SK-N-SH (cell line): ENCODE measurements at regions not wholly inside any gene's neighbourhood (a gene's known extent, or its start where the extent isn't known, plus 50 kb on each side); places are given as distances from the start of the nearest gene placed in this dataset.

Source experiments
- CTCF ChIP-seq: fragments of 200-600 bp; sonication (generic); IDR thresholded peaks from 2 replicates; pipeline ENCODE4 v1.6.1; 2017; ENCODE audit warnings: antibody characterized with exemption, mild to moderate bottlenecking, moderate library complexity
- EP300 ChIP-seq, 2 experiments: IDR thresholded peaks; 2 replicates each; pipeline versions ENCODE4 v1.4.0 to v1.6.1; 2012; ENCODE audit warnings: borderline replicate concordance in 1 of 2, low read depth in 1 of 2, low read length in 1 of 2
- FOSL2 ChIP-seq: IDR thresholded peaks from 2 replicates; pipeline ENCODE4 v1.4.0; 2012; ENCODE audit warnings: low read depth, mild to moderate bottlenecking, moderate library complexity, borderline replicate concordance
- GABPA ChIP-seq: IDR thresholded peaks from 2 replicates; pipeline ENCODE4 v1.4.0; 2012; ENCODE audit warnings: low read depth, mild to moderate bottlenecking
- JUND ChIP-seq: IDR thresholded peaks from 2 replicates; pipeline ENCODE4 v1.4.0; 2012
- POLR2AphosphoS5 ChIP-seq: IDR thresholded peaks from 2 replicates; pipeline ENCODE4 v1.6.1; 2012; ENCODE audit warnings: low read depth, low read length
- RAD21 ChIP-seq: IDR thresholded peaks from 2 replicates; pipeline ENCODE4 v1.6.1; 2012; ENCODE audit warnings: mild to moderate bottlenecking, low read length
- SIN3A ChIP-seq: IDR thresholded peaks from 2 replicates; pipeline ENCODE4 v1.6.1; 2012; ENCODE audit warnings: low read depth, mild to moderate bottlenecking, low read length, moderate library complexity, borderline replicate concordance
- YY1 ChIP-seq: IDR thresholded peaks from 2 replicates; pipeline ENCODE4 v1.4.0; 2012; ENCODE audit warnings: low read depth, mild to moderate bottlenecking
- ZBTB33 ChIP-seq: IDR thresholded peaks from 2 replicates; pipeline ENCODE4 v1.4.0; 2012; ENCODE audit warnings: low read depth, borderline replicate concordance
- TF ChIP-seq, protein P1 (sequence below): IDR thresholded peaks from 2 replicates; pipeline ENCODE4 v1.6.1; 2012; ENCODE audit warnings: mild to moderate bottlenecking, low read depth, low read length, moderate library complexity
- TF ChIP-seq, protein P2 (sequence below): fragments of 150-350 bp; IDR thresholded peaks from 2 replicates; pipeline ENCODE4 v1.6.1; 2017; ENCODE audit warnings: antibody characterized with exemption, low read length, low read depth, borderline replicate concordance

- TF ChIP-seq CTCF (no peak), SIN3A (no peak), EP300 (IDR thresholded peaks at IDR 0.05; ENCODE audit: borderline replicate concordance in 1 of 2, low read depth in 1 of 2, low read length in 1 of 2) (no peak), JUND (no peak), POLR2AphosphoS5 (no peak), ZBTB33 (no peak), GABPA (no peak), FOSL2 (no peak), RAD21 (no peak), YY1 (no peak)
- TF ChIP-seq, protein P1, sequence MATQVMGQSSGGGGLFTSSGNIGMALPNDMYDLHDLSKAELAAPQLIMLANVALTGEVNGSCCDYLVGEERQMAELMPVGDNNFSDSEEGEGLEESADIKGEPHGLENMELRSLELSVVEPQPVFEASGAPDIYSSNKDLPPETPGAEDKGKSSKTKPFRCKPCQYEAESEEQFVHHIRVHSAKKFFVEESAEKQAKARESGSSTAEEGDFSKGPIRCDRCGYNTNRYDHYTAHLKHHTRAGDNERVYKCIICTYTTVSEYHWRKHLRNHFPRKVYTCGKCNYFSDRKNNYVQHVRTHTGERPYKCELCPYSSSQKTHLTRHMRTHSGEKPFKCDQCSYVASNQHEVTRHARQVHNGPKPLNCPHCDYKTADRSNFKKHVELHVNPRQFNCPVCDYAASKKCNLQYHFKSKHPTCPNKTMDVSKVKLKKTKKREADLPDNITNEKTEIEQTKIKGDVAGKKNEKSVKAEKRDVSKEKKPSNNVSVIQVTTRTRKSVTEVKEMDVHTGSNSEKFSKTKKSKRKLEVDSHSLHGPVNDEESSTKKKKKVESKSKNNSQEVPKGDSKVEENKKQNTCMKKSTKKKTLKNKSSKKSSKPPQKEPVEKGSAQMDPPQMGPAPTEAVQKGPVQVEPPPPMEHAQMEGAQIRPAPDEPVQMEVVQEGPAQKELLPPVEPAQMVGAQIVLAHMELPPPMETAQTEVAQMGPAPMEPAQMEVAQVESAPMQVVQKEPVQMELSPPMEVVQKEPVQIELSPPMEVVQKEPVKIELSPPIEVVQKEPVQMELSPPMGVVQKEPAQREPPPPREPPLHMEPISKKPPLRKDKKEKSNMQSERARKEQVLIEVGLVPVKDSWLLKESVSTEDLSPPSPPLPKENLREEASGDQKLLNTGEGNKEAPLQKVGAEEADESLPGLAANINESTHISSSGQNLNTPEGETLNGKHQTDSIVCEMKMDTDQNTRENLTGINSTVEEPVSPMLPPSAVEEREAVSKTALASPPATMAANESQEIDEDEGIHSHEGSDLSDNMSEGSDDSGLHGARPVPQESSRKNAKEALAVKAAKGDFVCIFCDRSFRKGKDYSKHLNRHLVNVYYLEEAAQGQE, result no peak
- TF ChIP-seq, protein P2, sequence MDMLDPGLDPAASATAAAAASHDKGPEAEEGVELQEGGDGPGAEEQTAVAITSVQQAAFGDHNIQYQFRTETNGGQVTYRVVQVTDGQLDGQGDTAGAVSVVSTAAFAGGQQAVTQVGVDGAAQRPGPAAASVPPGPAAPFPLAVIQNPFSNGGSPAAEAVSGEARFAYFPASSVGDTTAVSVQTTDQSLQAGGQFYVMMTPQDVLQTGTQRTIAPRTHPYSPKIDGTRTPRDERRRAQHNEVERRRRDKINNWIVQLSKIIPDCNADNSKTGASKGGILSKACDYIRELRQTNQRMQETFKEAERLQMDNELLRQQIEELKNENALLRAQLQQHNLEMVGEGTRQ, result no peak
These were observed 93.0 kb upstream of the ARHGAP24 start for GRCh38 chr4:85381968-85382367.
